ENCODE measurements at regions not wholly inside any gene's neighbourhood (a gene's known extent, or its start where the extent isn't known, plus 50 kb on each side); places are given as distances from the start of the nearest gene placed in this dataset.
"Not testable (repeated sequence)": the region's sequence is repeated elsewhere in the genome, so short reads cannot be mapped to it uniquely, and the experiment has no call there.

- not testable (repeated sequence) for TF ChIP-seq CTCF (IDR thresholded peaks at IDR 0.05); EZH2 (IDR thresholded peaks at IDR 0.05; ENCODE audit: borderline replicate concordance, insufficient read depth, low read depth, low read length, poor library complexity, severe bottlenecking)
Observed at GRCh38 chr2:194462883-194463282, 1194.1 kb upstream of the SLC39A10 start.

Measured in B cell (primary cell).